GM10266 (cell line): ENCODE measurements at regions not wholly inside any gene's neighbourhood (a gene's known extent, or its start where the extent isn't known, plus 50 kb on each side); places are given as distances from the start of the nearest gene placed in this dataset.
"Not testable (repeated sequence)": the region's sequence is repeated elsewhere in the genome, so short reads cannot be mapped to it uniquely, and the experiment has no call there.

ENCODE experiments used
- DNase-seq: peaks from one replicate; pipeline ENCODE4 v3.0.0; 2012; ENCODE audit errors: extremely low spot score
- TF ChIP-seq, protein P1 (sequence below): IDR thresholded peaks from 2 replicates; pipeline ENCODE4 v1.5.1; 2012; ENCODE audit warnings: mild to moderate bottlenecking, low read depth; ENCODE audit not compliant: control insufficient read depth, insufficient read depth; ENCODE audit errors: missing control alignments

DNA sequence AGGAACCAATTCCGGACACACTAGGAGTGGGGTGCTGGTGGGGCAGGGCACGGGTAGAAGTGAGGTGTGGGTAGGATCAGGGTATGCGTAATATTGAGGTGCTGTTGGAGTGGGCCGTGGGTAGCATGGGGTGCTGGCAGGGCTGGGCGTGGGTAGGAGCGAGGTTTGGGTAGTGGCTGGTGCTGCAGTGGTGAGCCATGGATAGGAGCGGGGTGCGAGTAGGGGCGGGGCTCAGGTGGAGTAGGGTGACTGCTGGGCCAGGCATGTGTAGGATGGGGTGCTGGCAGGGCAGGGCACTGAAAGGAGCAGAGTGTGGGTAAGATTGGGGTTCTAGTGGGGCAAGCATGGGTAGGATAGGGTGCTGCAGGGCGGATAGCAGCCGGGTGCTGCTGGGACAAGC, 114.2 kb upstream of the DUSP22 start:
- DNase-seq, result no peak
- TF ChIP-seq, protein P1, sequence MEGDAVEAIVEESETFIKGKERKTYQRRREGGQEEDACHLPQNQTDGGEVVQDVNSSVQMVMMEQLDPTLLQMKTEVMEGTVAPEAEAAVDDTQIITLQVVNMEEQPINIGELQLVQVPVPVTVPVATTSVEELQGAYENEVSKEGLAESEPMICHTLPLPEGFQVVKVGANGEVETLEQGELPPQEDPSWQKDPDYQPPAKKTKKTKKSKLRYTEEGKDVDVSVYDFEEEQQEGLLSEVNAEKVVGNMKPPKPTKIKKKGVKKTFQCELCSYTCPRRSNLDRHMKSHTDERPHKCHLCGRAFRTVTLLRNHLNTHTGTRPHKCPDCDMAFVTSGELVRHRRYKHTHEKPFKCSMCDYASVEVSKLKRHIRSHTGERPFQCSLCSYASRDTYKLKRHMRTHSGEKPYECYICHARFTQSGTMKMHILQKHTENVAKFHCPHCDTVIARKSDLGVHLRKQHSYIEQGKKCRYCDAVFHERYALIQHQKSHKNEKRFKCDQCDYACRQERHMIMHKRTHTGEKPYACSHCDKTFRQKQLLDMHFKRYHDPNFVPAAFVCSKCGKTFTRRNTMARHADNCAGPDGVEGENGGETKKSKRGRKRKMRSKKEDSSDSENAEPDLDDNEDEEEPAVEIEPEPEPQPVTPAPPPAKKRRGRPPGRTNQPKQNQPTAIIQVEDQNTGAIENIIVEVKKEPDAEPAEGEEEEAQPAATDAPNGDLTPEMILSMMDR, result no peak

GRCh38 chr6:178929-179328, 113.4 kb upstream of the DUSP22 start:
- not testable (repeated sequence) for DNase-seq

DNA sequence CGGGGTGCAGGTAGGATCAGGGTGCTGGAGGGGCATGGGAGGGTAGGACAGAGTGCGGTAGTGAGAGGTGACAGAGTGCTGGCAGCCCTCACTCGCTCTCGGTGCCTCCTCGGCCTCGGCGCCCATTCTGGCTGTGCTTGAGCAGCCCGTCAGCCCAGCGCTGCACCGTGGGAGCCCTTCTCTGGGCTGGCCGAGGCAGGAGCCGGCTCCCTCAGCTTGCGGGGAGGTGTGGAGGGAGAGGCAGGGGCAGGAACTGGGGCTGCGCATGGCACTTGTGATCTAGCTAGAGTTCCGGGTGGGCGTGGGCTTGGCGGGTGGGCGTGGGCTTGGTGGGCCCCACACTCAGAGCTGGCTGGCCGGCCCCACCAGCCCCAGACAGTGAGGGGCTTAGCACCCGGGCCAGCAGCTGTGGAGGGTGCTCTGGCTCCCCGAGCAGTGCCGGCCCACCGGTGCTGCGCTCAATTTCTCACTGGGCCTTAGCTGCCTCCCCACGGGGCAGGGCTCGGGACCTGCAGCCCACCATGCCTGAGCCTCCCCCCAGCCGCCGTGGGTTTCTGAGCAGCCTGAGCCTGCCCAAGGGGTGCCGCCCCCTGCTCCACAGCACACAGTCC, 112.8 kb upstream of the DUSP22 start:
- DNase-seq, result no peak
- TF ChIP-seq, protein P1, result no peak

GRCh38 chr6:180091-180694, 112.1 kb upstream of the DUSP22 start:
- DNase-seq, result not testable (repeated sequence)

DNA sequence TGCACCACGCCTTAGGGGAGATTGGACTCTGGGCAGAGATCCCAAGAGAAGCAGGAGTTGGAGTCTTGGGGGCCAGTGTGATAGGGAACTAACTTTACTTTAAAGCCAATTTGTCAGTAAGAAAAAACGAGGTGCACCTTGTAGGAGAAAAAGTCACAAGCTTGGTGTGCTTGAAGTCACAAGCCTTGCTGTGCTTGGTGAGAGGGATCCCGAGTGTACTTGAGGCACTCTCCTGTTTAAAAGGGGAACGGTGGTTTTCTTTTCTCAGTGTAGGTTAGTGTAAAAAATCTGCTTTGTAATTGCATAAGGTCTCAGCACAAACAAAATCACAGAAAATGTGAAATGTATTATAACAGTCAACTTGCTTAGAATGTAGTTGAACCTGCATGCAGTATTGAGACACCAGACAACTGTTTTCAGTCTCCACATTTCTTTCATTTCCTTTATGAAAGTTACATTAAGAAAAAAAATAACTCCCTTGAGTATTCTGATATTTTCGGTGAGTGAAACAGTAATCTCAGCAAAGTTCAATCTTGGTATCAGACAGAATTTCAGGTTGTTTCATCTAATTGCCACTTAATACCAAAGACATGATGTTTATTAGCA, 111.1 kb upstream of the DUSP22 start:
- TF ChIP-seq, protein P1, result no peak
- DNase-seq, result peak; percentile 80

DNA sequence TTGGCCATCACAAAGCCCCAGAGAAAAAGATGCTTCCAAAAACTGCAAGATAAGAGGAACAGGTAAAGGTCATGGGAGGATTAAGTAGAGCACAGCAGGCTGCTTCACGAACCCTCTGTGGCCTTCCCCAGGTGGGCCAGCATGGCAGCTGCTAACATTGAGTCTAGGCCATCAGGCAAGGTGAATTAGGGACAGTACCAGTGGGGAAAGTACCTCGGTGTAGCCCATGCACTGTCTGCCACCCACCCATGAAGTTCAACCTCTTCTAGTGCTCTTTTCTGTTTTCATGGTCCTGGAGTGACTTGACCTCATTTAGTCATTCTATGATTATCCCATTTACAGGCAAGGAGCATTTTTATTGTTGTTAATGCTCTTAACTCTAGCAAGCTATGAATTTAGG, 108.6 kb upstream of the DUSP22 start:
- TF ChIP-seq, protein P1, result no peak
- DNase-seq, result peak; percentile 54

GRCh38 chr6:184161-184700, 108.1 kb upstream of the DUSP22 start:
- DNase-seq, result no peak
- TF ChIP-seq, protein P1, result no peak

GRCh38 chr6:186340-186965, 105.8 kb upstream of the DUSP22 start:
- DNase-seq, result no peak
- TF ChIP-seq, protein P1, result no peak
